Skeletal muscle cell (primary cell): ENCODE measurements at regions not wholly inside any gene's neighbourhood (a gene's known extent, or its start where the extent isn't known, plus 50 kb on each side); places are given as distances from the start of the nearest gene placed in this dataset.
"Not testable (repeated sequence)": the region's sequence is repeated elsewhere in the genome, so short reads cannot be mapped to it uniquely, and the experiment has no call there.

ENCODE experiments used
- DNase-seq: peaks from one replicate; pipeline ENCODE4 v3.0.0-alpha.2; 2010; ENCODE audit warnings: low read depth
- H3K4me3 ChIP-seq: 2 replicates; pipeline ENCODE4 v1.5.1; 2011; ENCODE audit warnings: low read depth, mild to moderate bottlenecking, control low read depth, low read length, moderate library complexity

DNA sequence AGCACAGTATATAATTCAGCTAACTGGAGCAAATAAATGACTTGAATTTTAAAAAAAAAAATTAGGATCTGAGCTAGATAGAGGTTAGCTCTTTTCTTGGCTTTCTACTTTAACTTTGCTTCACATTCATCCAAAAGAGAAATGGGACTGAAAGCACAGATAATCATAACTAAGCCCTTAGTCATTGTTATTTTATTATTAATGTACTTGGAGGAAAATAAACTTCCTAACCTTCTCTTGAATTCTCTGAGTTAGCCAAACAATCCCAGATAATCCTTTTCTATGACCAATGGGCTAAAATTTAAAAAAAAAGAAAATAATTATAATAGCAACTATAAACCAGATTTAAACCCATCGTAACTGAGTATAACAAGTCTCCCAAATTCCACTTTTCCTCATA lies 57.6 kb upstream of the RASA1 start:
- DNase-seq, result no peak
- no peak overlapping the region for H3K4me3 ChIP-seq

GRCh38 chr5:87210743-87211142 lies 56.9 kb upstream of the RASA1 start:
- no peak overlapping the region for H3K4me3 ChIP-seq
- no peak for DNase-seq

- no peak for DNase-seq
- H3K4me3 ChIP-seq, result no peak overlapping the region
Observed at GRCh38 chr5:87211676-87212075, 56.0 kb upstream of the RASA1 start.

- H3K4me3 ChIP-seq, DNase-seq: not testable (repeated sequence)
Observed at GRCh38 chr5:87212183-87212582, 55.5 kb upstream of the RASA1 start.

- H3K4me3 ChIP-seq, DNase-seq: not testable (repeated sequence)
Observed at GRCh38 chr5:87217480-87217879, 50.2 kb upstream of the RASA1 start.
